Retinal pigment epithelial cell (primary cell): ENCODE measurements at regions not wholly inside any gene's neighbourhood (a gene's known extent, or its start where the extent isn't known, plus 50 kb on each side); places are given as distances from the start of the nearest gene placed in this dataset.

Experiments used
- DNase-seq: peaks from one replicate; pipeline ENCODE4 v3.0.0-alpha.2; 2010; ENCODE audit warnings: low read depth
- H3K4me3 ChIP-seq: 2 replicates; pipeline ENCODE4 v1.5.1; 2011; ENCODE audit warnings: mild to moderate bottlenecking, low read length, control low read depth, moderate library complexity
- CTCF ChIP-seq: conservative IDR thresholded peaks from 2 replicates; pipeline ENCODE4 v1.5.1; 2011; ENCODE audit warnings: low read depth, low read length, control low read depth, inconsistent platforms

DNA sequence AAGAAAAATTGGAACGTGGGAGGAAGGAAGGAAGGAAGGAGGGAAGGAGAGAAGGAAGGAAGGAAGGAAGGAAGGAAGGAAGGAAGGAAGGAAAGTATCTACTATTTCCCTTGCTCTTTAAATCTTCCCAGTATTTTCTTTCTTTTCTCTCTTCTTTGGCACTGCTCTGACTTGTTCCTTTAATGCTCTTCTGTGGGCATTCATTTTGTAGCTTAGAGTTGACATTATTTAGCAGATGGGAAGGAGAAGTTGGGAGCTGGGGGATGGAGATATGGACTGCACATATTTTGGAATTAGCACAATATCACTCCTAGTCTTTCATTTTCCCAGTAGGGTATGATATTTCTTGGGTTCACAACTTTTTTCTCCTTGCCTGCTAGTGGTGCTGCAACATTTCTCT, 152.2 kb downstream of the TFAP2B start:
- no peak overlapping the region for H3K4me3 ChIP-seq
- no peak for TF ChIP-seq CTCF
- DNase-seq: no peak

DNA sequence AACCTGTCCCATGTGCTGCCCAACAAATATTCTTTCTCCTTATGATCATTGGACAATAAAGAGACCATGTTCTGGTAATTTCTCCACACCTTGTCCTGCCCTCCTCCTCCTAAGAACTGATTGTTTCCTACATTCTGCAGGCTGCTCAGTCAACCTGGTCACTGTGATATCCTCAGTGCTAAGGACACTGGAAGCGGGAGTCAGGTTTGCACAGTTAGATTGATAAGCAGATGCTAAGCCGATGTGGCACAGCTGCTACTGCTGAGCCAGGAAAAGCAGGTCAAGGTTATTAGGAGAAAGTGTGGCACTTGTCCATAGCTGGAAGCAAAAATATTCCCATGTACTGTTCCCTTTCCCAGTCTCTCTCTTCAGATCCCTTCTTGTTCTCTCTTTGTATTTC, 154.8 kb downstream of the TFAP2B start:
- TF ChIP-seq CTCF: no peak
- no peak for DNase-seq
- H3K4me3 ChIP-seq: no peak overlapping the region

DNA sequence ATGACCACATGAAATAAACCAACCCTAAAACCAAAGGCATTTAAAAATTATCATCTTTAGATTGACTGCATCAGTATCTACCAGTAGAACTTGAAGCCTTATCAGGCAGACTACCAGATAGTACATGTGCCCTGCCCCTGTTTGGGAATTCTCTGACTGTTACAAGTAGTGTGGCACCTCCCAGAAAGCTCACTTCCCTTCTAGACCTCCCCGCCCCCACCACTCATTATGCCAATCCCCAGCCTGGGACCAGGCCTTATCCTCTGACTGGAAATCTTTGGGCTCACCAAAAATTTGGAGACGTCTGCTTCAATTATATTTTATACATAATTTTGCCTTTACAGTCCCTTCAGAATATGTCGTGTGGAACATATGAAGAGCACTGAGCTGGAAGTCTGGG, 155.6 kb downstream of the TFAP2B start:
- no peak for DNase-seq
- TF ChIP-seq CTCF: no peak
- no peak overlapping the region for H3K4me3 ChIP-seq

GRCh38 chr6:50975216-50975615, 156.5 kb downstream of the TFAP2B start:
- DNase-seq: no peak
- H3K4me3 ChIP-seq: no peak overlapping the region
- TF ChIP-seq CTCF: no peak

DNA sequence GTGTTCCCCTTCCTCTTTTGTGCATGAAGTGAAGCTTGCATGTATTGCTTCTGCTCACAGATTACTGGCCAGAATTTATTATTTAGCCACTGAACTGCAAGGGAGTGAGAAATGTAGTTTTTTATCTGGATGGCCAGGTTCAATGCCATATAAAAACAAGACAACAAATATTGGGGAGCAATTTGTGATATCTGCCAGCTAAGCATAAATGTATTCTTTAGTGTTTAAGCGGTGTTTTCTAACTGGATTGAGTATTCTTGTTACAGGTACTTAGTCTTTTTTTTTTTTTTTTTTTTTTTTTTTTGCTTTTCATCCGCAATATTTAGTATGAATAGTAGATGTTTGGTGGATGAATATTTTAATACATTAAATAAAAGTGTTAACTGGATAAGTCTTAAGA, 158.2 kb downstream of the TFAP2B start:
- no peak for DNase-seq
- TF ChIP-seq CTCF: no peak
- H3K4me3 ChIP-seq: no peak overlapping the region

GRCh38 chr6:50977796-50978195, 159.1 kb downstream of the TFAP2B start:
- TF ChIP-seq CTCF: no peak
- no peak overlapping the region for H3K4me3 ChIP-seq

DNA sequence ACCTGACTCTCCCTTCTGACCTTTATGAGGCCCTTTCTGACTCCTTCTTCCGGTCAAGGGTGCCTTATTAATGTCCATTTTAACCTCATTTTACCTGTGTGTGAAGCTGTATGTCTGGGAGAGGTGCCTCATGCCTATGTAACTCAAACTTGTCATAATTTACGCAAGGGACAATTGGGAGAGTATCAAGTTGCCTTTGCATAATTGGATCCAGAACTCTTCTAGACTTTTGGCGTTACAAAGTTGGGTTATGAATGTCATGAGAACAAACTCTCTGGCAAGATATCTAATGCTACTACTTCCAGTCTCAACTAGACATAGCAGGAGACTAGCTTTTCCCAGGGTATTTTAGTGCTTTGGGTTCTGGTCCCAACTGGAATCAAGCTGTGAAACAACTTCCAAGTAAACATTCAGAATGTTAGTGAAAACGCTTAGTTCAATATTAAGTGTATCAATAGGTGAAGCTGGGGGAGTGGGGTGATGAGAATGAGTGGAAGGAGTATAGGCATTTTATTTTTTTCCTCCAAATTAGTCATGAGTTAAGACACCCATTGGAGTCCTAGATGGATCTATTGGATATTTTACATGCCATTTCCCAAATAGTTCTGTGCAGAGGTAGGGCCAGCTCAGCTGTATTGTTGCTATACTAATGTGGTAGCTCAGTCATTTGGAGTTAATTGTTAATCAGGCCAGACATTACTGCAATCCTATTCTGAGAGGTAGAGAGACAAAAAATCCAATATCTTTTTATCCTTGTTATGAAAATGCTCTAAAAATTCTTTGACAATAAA, 159.9 kb downstream of the TFAP2B start:
- DNase-seq: no peak
- no peak for TF ChIP-seq CTCF
- H3K4me3 ChIP-seq: no peak overlapping the region

More at GRCh38 chr6:50977796-50978195, 159.1 kb downstream of the TFAP2B start:
- DNase-seq: no peak
